ENCODE measurements at regions not wholly inside any gene's neighbourhood (a gene's known extent, or its start where the extent isn't known, plus 50 kb on each side); places are given as distances from the start of the nearest gene placed in this dataset.

- Mint-ChIP-seq H3K36me3 (no peaks in the 10 kb centered on the region), H3K4me1 (peaks cover 0 to 6% of the 10 kb centered on the region in 2 donors), H3K4me3 (no peak overlapping the region), H3K27me3 (ENCODE audit: low read depth in 3 of 3) (peaks cover 0 to 2% (median 0%) of the 10 kb centered on the region in 3 donors), H3K27ac (no peak overlapping the region), H3K9me3 (peaks cover 0 to 7% (median 3%) of the 10 kb centered on the region in 6 donors)
- no peak for DNase-seq
Measured at GRCh38 chr4:144360146-144360793, 219.8 kb upstream of the GYPA start.

DNA sequence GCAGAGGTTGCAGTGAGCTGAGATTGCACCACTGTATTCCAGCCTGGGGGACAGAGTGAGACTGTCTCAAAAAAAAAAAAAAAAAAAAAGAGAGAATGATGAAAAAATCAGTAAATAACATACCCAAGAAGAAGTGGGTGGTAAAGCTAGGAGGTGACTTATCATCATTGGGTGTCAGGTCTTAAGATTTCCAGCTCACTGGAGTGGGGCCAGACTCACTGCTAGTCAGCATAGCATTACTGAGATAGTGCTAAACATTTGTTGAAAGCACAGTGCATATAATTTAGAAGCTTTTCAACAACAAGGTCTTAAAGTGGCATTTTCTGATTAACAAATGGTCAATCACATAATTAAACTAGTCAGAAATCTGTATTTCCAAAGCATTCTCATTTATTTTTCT is 221.8 kb upstream of the GYPA start:
- Mint-ChIP-seq H3K4me1 (no peaks in the 10 kb centered on the region), H3K9me3 (peaks cover 0 to 7% (median 2%) of the 10 kb centered on the region in 6 donors), H3K27me3 (ENCODE audit: low read depth in 3 of 3) (no peaks in the 10 kb centered on the region), H3K27ac (no peak overlapping the region), H3K4me3 (no peak overlapping the region), H3K36me3 (no peaks in the 10 kb centered on the region)
- DNase-seq, result no peak

GRCh38 chr4:144363890-144364289 is 223.4 kb upstream of the GYPA start:
- no peak overlapping the region for H3K4me3 Mint-ChIP-seq
- no peaks in the 10 kb centered on the region for H3K27me3 Mint-ChIP-seq (ENCODE audit: low read depth in 3 of 3)
- peaks cover 0 to 7% (median 2%) of the 10 kb centered on the region in 6 donors for H3K9me3 Mint-ChIP-seq

GRCh38 chr4:144366425-144366824 is 225.9 kb upstream of the GYPA start:
- Mint-ChIP-seq H3K36me3 (no peaks in the 10 kb centered on the region), H3K27me3 (ENCODE audit: low read depth in 3 of 3) (no peaks in the 10 kb centered on the region), H3K4me3 (no peak overlapping the region), H3K27ac (no peak overlapping the region), H3K4me1 (no peaks in the 10 kb centered on the region), H3K9me3 (peaks cover 0 to 6% (median 0%) of the 10 kb centered on the region in 6 donors)
- DNase-seq, result no peak

More at GRCh38 chr4:144363890-144364289, 223.4 kb upstream of the GYPA start:
- Mint-ChIP-seq H3K4me1 (no peaks in the 10 kb centered on the region), H3K27ac (no peak overlapping the region), H3K36me3 (no peaks in the 10 kb centered on the region)
- no peak for DNase-seq

GRCh38 chr4:144371485-144371884 is 231.0 kb upstream of the GYPA start:
- Mint-ChIP-seq H3K27me3 (ENCODE audit: low read depth in 3 of 3) (peaks cover 0 to 2% (median 0%) of the 10 kb centered on the region in 3 donors), H3K27ac (no peak overlapping the region), H3K36me3 (peaks cover 0 to 3% (median 0%) of the 10 kb centered on the region in 3 donors), H3K9me3 (peaks cover 0 to 2% (median under 1%) of the 10 kb centered on the region in 6 donors), H3K4me3 (no peak overlapping the region), H3K4me1 (no peaks in the 10 kb centered on the region)
- no peak for DNase-seq

DNA sequence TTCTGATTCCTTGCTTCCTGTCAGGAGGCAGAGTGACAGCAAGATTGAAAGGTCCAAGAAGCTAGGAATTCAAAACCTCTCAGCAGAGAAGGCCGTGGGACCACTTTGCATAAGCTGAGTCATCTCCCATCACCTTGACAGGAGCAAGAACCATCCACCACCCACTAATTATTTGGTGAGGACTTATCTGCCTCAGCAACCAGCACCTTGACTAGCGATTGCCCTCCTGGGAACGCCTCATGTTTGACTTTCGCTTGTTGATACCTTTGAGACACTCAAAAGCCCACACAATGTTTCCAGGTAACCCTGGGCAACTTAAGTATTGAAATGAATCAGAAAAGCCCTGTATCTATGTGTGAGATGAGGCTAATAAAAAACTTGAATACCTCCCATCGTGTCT is 233.5 kb upstream of the GYPA start:
- H3K27ac Mint-ChIP-seq, result no peak overlapping the region
- peaks cover 0 to 2% (median 0%) of the 10 kb centered on the region in 3 donors for H3K27me3 Mint-ChIP-seq (ENCODE audit: low read depth in 3 of 3)
- H3K9me3 Mint-ChIP-seq, result peaks cover 0 to 5% (median under 1%) of the 10 kb centered on the region in 6 donors
- no peak for DNase-seq
- H3K36me3 Mint-ChIP-seq, result peaks cover 0 to 3% (median 0%) of the 10 kb centered on the region in 3 donors
- no peak overlapping the region for H3K4me3 Mint-ChIP-seq
- no peaks in the 10 kb centered on the region for H3K4me1 Mint-ChIP-seq

GRCh38 chr4:144376866-144377265 is 236.3 kb upstream of the GYPA start:
- no peak for DNase-seq
- Mint-ChIP-seq H3K27me3 (ENCODE audit: low read depth in 3 of 3) (peaks cover 0 to 2% (median 0%) of the 10 kb centered on the region in 3 donors), H3K27ac (no peak overlapping the region), H3K4me3 (no peak overlapping the region), H3K4me1 (no peaks in the 10 kb centered on the region), H3K36me3 (no peaks in the 10 kb centered on the region), H3K9me3 (peaks cover 0 to 5% (median 2%) of the 10 kb centered on the region in 6 donors)

DNA sequence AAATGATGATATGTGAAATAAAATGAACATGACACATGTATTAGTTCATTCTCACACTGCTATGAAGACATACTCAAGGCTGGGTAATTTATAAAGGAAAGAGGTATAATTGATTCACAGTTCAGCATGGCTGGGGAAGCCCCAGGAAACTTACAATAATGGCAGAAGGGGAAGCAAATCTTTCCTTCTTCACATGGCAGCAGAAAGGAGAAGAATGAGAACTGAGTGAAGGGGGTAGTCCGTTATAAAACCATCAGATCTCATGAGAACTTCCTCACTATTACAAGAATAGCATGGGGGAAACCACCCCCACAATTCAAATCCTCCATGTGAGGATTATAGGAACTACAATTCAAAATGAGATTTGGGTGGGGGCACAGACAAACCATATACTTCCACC is 243.9 kb upstream of the GYPA start:
- Mint-ChIP-seq H3K4me3 (no peak overlapping the region), H3K27me3 (ENCODE audit: low read depth in 3 of 3) (peaks cover 0 to 2% (median 0%) of the 10 kb centered on the region in 3 donors), H3K36me3 (peaks cover 0 to 5% (median 0%) of the 10 kb centered on the region in 3 donors), H3K4me1 (no peaks in the 10 kb centered on the region), H3K9me3 (peaks cover 6 to 30% (median 13%) of the 10 kb centered on the region in 6 donors), H3K27ac (no peak overlapping the region)
- no peak for DNase-seq

DNA sequence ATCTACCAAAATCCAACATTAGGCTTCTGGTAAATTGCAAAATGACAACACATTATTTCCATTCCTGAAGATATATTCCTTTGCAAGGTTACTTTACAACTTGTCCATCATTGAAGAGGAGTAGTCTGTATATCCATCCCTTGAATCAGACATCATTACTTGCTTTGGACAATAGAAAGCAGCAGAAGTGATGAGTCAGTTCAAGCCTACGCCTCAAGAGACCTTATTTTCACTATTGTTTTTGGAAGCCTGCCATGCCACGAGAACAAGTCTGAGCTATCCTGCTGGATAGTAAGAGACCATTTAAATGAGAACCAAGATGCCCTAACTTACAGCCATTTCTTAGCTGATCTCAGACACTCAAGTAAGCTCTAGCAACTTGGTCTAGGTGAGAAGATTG is 246.0 kb upstream of the HHIP start:
- H3K4me1 Mint-ChIP-seq, result no peaks in the 10 kb centered on the region
- H3K4me3 Mint-ChIP-seq, result no peak overlapping the region
- no peak for DNase-seq
- H3K9me3 Mint-ChIP-seq, result peaks cover 0 to 6% (median 4%) of the 10 kb centered on the region in 6 donors
- H3K27ac Mint-ChIP-seq, result no peak overlapping the region
- peaks cover 0 to 2% (median 0%) of the 10 kb centered on the region in 3 donors for H3K27me3 Mint-ChIP-seq (ENCODE audit: low read depth in 3 of 3)
- H3K36me3 Mint-ChIP-seq, result peaks cover 0 to 3% (median 0%) of the 10 kb centered on the region in 3 donors

DNA sequence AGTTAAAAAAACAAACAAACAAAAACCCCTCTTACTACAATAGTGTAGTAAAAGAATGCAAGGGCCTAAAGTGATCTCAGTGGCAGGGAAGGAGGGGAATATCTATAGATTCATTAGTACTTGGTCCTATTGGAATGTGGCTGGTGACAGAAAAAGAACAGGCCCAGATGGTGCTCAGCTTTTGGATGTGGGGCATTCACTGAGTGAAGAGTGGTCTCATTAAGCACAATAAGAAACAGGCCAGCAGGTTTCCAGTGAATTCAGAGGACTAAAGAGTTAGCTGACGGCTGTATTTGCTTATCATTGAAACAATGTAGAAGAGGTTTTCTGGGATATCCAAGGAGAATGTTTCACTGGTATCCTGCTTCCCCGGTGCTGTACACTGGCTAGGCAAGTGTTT is 243.8 kb upstream of the HHIP start:
- no peak overlapping the region for H3K4me3 Mint-ChIP-seq

GRCh38 chr4:144402999-144403398 is 243.0 kb upstream of the HHIP start:
- Mint-ChIP-seq H3K4me3 (no peak overlapping the region), H3K27ac (no peak overlapping the region), H3K4me1 (no peaks in the 10 kb centered on the region), H3K9me3 (peaks cover 2 to 11% (median 5%) of the 10 kb centered on the region in 6 donors), H3K36me3 (peaks cover 0 to 3% (median 0%) of the 10 kb centered on the region in 3 donors), H3K27me3 (ENCODE audit: low read depth in 3 of 3) (peaks cover 0 to 10% (median 0%) of the 10 kb centered on the region in 3 donors)
- DNase-seq, result no peak

More for the DNA sequence above, 243.8 kb upstream of the HHIP start:
- Mint-ChIP-seq H3K9me3 (peaks cover under 1 to 11% (median 5%) of the 10 kb centered on the region in 6 donors), H3K36me3 (peaks cover 0 to 3% (median 0%) of the 10 kb centered on the region in 3 donors), H3K27ac (no peak overlapping the region), H3K4me1 (no peaks in the 10 kb centered on the region), H3K27me3 (ENCODE audit: low read depth in 3 of 3) (peaks cover 0 to 10% (median 0%) of the 10 kb centered on the region in 3 donors)
- no peak for DNase-seq

DNA sequence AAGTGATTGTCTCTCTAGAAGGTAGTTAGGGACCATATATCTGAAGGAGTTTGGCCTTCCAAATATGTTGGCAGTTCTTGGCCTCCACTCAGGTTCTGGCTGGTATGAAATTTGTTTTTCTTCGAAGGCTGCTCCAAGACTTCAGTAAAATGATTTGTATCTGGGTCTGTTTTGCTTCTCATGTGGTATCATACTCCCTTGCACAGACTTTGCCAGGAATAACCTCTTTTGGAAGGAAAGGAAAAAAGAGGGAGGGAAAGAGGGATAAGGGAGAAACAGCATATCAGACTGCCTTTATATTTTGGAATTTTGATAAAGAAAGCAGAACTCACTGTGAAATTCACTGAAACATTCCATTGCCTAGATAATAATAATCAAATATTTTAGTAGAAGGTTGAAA is 242.1 kb upstream of the HHIP start:
- no peaks in the 10 kb centered on the region for H3K4me1 Mint-ChIP-seq
- no peak for DNase-seq
- peaks cover 2 to 11% (median 5%) of the 10 kb centered on the region in 6 donors for H3K9me3 Mint-ChIP-seq
- peaks cover 0 to 7% (median 0%) of the 10 kb centered on the region in 3 donors for H3K27me3 Mint-ChIP-seq (ENCODE audit: low read depth in 3 of 3)
- H3K4me3 Mint-ChIP-seq, result no peak overlapping the region
- peaks cover 0 to 3% (median 0%) of the 10 kb centered on the region in 3 donors for H3K36me3 Mint-ChIP-seq
- H3K27ac Mint-ChIP-seq, result no peak overlapping the region

GRCh38 chr4:144409525-144409924 is 236.4 kb upstream of the HHIP start:
- H3K27me3 Mint-ChIP-seq (ENCODE audit: low read depth in 3 of 3), result peaks cover 0 to 9% (median 0%) of the 10 kb centered on the region in 3 donors
- no peak for DNase-seq
- H3K9me3 Mint-ChIP-seq, result peaks cover 0 to 16% (median 5%) of the 10 kb centered on the region in 6 donors
- peaks cover 0 to 3% (median 0%) of the 10 kb centered on the region in 3 donors for H3K36me3 Mint-ChIP-seq
- no peak overlapping the region for H3K27ac Mint-ChIP-seq
- H3K4me3 Mint-ChIP-seq, result peak overlapping the region in 1 of 5 donors; percentile 5
- H3K4me1 Mint-ChIP-seq, result no peaks in the 10 kb centered on the region

GRCh38 chr4:144410230-144410783 is 235.6 kb upstream of the HHIP start:
- Mint-ChIP-seq H3K36me3 (no peaks in the 10 kb centered on the region), H3K27me3 (ENCODE audit: low read depth in 3 of 3) (peaks cover 0 to 7% (median 0%) of the 10 kb centered on the region in 3 donors), H3K4me1 (no peaks in the 10 kb centered on the region), H3K9me3 (peaks cover 0 to 12% (median 5%) of the 10 kb centered on the region in 6 donors), H3K27ac (no peak overlapping the region), H3K4me3 (no peak overlapping the region)
- DNase-seq, result no peak

Data from immature natural killer cell (primary cell).